Activated CD8-positive, alpha-beta memory T cell treated with anti-CD3 and anti-CD28 coated beads, Interleukin-2, amount 50 U/mL, for 48 hours (primary cell): ENCODE measurements at regions not wholly inside any gene's neighbourhood (a gene's known extent, or its start where the extent isn't known, plus 50 kb on each side); places are given as distances from the start of the nearest gene placed in this dataset.

ENCODE experiments used
- DNase-seq: peaks from one replicate; pipeline ENCODE4 v3.0.0-alpha.2; 2020

DNA sequence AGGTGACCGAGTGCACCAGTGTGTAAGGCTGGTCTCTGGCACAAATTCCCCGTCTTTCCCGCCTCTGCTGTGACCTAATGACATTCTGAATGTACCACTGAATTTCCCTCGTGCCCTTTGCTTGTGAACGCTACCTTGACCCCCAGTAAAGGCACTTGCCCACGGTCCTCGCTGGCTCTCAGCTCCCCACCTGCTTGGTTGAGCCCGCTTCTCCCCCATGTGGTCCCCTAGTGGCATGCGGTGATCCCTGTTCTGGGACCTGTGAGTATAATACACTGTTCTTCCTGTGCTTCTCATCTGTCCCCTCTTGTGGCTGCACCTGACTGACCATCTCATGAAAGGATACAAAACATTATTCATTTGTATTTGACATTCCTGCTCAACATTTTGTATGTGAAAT is 495.7 kb downstream of the INHBA start:
- DNase-seq: no peak

DNA sequence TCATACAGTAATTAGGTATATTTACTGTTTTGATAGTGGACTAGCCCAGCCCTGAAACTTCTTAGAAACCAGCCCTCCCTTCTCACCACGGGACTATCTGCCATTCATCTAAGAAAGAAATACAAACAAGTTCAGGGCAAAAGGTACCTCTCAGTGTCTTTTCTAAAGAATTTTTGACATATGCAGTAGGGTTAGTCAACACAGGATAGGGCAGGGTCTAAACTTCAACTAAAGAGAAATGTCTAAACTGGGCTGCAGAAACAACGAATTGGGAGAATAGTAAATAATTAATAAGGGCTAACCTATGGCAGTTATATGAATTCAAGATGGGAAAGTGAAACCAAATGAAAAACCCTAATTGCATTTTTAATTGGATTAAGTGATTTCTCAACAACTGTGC is 496.6 kb downstream of the INHBA start:
- DNase-seq: no peak

- no peak for DNase-seq
These were observed 497.3 kb downstream of the INHBA start for GRCh38 chr7:41205600-41205999.

- DNase-seq: no peak
These were observed 499.3 kb downstream of the INHBA start for GRCh38 chr7:41203542-41203941.

- no peak for DNase-seq
These were observed 501.9 kb downstream of the INHBA start for GRCh38 chr7:41201021-41201420.

- no peak for DNase-seq
These were observed 503.8 kb downstream of the INHBA start for GRCh38 chr7:41199136-41199535.

DNA sequence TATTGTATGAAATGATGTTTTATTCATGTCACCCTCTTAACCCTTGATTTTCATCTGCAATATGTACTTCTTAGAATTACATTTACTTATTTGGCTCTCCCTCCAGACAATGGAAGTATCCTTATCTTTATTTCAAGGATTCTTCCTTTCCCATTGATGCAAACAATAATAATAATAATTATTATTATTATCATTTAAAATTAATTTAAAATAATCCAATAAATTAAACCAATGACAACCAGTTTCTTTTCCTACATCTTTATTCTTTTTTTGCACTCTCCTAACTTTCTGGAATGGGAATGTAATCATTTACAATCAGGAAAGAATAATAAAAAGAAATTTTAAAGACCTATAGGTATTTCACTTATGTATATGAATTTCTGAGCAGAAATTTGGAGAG is 504.4 kb downstream of the INHBA start:
- no peak for DNase-seq

- no peak for DNase-seq
These were observed 505.1 kb downstream of the INHBA start for GRCh38 chr7:41197769-41198168.

GRCh38 chr7:41193738-41194282 is 509.1 kb downstream of the INHBA start:
- no peak for DNase-seq

GRCh38 chr7:41190581-41190980 is 512.3 kb downstream of the INHBA start:
- no peak for DNase-seq

DNA sequence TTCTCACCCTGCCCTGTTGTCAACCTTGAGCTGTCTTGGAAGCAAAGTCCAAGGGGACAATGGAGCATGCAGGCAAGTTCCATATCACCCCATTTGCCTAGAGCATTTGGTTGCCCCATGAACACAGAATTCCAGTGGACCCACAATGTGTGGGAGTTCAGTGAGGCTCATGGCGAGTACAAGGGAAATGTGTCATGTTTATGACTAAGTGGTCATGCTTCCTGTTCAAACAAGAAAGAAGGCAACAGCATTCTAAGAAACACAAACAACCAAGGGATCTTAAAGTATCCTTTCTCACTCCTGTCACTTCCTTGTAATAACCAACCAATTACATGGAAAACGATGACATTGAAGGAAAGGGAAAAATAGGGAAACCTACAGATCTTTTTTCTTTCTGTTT is 513.0 kb downstream of the INHBA start:
- DNase-seq: no peak

DNA sequence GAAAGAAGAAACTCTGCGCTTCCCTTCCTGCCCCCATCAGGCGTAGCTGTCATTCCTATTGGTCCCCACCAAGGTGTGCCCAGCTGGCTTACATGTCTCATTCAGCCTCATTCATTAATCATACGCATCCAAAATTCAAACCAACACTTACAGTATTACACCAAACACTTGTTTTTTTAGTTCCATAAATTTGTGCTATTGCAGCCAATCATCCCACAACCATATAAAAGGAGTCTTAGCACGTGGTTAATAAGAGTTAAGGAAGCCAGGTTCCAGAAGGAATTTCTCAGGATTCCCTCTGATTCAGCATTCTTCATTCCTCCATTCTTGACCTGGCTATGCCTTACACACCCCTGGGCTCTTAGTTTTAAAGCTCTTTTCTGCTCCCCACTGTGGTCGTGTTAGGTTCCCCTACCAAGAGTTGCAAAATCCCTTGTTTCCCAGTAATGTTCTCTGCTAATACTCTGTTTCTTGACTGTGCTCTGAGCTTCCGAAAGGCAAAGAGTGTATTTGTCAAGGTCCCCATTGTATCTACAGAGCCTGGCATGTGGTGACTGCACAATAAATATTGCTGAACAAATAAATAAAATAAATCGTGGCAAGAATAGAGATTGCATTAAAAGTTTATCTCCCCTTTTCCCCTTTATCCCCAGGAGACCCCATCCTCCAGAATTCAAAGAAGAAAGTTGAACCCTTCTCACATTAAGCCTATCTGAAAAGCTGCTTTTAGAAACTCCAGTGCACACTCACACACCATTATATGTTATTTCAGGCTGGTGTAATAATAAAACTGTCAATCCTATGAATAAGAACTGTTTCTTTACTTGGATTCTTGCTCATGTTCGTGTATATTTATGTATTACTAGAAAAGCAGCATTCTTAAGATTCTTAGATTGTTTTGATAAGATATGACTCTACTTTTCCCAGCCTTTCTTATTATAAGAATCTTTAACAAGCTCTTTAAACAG is 514.4 kb downstream of the INHBA start:
- DNase-seq: no peak

DNA sequence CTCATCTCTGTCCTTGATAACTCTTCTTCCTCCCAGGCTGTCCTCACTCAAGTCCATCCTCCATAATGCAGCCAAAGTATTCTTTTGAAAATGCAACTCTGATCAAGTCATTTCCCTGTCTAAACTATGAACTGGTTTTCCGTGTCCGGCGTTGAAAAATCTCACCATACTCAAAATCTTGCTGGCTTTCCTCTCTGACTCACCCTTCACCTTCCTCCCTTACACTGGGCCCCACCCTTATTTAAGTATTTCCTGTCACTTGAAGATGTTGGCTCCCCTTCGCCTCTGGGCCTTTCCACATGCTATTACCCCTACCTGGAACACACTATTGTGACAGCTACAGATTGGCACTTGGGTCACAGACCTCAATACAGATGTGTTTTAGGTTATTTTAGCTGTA is 515.6 kb downstream of the INHBA start:
- DNase-seq: no peak

- no peak for DNase-seq
These were observed 517.0 kb downstream of the INHBA start for GRCh38 chr7:41185851-41186250.

GRCh38 chr7:41183741-41184140 is 519.1 kb downstream of the INHBA start:
- DNase-seq: no peak

DNA sequence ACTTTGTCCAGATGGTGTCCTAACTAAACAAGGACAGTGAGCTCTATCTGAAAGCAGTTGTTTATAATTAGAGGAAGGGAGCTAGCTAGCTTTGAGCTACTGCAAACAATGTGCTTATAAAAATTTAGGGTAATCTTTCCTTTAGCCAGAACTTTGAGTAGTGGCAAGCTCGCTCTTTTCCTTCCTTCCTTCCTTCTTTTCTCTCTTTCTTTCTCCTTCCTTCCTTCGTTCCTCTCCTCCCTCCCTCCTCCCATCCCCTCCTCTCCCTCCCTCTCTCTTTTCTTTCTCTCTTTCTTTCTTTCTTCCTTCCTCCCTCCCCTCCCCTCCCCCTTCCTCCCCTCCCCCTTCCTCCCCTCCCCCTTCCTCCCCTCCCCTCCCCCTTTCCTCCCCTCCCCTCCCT is 520.1 kb downstream of the INHBA start:
- no peak for DNase-seq

DNA sequence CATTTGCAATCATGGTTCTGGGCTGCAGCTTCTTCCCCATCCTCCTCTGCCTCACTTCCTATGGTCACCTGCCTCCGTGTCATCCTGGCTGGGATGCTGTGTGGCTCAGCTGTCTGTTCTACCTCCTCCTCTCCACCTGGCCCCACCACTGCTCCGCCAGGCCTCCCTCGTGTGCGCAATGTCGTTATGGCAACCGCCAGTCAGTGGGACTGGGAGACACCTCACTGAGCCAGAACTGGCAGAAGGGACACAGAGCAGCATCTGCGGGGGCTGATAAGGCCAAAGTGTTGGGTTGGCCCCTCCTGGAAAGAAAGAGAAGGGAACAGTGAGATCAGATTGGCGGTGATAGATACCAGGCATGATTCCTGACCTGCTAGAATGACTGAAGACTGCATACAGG is 527.5 kb downstream of the INHBA start:
- no peak for DNase-seq

DNA sequence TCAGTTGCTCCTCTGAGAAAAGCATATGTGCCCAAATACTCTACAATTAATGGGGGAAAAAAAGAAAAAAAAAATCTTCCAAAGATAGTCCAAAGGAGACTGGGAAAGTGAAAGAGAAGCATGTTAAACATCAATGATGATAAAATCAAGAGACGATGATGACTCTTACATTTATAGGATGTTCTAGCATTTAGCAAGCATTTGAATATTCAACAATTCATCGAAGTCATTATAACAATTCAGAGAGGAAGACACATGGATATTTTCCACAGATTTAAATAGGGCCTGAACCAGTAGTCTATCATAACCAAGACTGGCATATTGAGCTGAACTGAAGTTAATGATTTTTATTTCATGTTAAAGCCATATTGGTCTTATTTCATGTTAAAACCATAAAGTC is 528.4 kb downstream of the INHBA start:
- no peak for DNase-seq

- DNase-seq: no peak
These were observed 532.4 kb downstream of the INHBA start for GRCh38 chr7:41170466-41170865.

DNA sequence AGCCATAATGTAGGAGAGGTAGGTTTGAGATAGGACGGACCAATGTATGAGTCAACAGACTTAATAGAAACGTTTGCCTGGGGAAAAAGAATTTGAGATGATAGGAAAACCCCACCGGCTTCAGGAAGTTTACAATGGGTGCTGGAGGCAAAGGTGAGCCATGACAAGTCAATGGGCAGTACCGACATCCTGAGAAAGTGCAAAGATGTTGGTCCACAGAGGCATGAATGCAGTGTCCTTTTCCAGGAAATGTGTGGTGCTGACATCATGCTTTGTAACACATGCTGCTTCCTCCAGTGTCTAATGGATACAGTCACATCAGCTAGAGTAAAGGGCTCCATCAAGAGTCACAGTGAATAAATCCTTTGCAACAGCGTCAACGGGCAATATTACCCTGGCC is 533.6 kb downstream of the INHBA start:
- DNase-seq: no peak

DNA sequence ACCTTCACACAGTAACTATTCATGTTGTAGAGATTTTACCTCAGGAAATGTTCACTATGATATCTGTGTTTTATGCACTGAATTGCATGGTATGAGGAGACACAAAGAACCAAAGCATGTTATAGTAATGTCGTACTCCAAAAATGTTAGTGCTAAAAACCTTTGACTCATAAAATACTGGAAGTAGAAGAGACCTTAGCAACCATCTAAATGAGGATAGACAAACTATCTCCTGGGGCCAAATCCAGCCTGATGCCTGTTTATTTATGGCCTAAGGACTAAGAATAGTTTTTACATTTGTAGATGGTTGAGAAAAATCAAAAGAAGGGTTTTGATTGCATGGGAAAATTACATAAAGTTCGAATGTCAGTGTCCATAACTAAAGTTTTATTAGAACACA is 535.1 kb downstream of the INHBA start:
- DNase-seq: no peak

DNA sequence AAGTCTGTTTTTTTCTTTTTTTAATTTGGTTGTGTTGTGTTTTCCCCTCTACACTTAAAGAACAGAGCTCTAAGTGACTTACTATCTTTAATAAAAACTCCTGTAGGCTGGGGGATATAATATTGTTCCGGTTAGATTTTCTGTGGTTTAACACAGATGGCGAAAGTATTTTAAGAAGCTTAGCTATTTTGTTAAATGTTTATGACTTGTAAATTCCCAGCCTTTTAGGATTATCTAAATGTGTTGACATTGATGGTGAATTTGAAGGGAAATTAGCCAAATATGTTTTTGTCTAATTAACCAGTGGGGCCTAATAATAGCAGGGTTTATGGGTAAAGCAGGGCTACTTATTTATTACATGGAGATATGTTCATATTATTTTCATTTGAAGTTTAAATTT is 538.5 kb downstream of the INHBA start:
- no peak for DNase-seq

DNA sequence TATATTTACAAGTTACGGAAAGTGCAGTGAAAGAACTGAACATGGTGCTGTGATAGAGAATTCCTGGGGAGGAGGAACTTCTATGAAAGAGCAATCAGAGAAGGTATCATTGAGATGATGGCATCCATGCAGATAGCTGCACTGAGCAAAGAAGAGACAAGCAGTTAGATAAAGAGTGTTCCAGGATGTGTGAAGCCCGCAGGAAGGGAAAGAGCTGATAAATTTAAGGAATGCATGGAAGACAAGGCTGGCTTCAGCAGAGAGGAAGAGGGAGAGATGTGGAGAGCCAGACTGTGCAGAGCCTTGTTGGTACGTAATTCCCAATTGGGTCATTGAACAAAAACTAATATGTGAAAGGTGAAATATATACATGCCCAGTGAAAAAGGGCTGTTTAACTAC is 538.9 kb downstream of the INHBA start:
- DNase-seq: no peak

GRCh38 chr7:41162612-41163011 is 540.3 kb downstream of the INHBA start:
- DNase-seq: no peak
